Activated CD8-positive, alpha-beta memory T cell treated with anti-CD3 and anti-CD28 coated beads, Interleukin-2, amount 50 U/mL, for 24 hours (primary cell): ENCODE measurements at regions not wholly inside any gene's neighbourhood (a gene's known extent, or its start where the extent isn't known, plus 50 kb on each side); places are given as distances from the start of the nearest gene placed in this dataset.

Experiments used
- DNase-seq: peaks from one replicate; pipeline ENCODE4 v3.0.0-alpha.2; 2020; ENCODE audit errors: extremely low read depth

DNA sequence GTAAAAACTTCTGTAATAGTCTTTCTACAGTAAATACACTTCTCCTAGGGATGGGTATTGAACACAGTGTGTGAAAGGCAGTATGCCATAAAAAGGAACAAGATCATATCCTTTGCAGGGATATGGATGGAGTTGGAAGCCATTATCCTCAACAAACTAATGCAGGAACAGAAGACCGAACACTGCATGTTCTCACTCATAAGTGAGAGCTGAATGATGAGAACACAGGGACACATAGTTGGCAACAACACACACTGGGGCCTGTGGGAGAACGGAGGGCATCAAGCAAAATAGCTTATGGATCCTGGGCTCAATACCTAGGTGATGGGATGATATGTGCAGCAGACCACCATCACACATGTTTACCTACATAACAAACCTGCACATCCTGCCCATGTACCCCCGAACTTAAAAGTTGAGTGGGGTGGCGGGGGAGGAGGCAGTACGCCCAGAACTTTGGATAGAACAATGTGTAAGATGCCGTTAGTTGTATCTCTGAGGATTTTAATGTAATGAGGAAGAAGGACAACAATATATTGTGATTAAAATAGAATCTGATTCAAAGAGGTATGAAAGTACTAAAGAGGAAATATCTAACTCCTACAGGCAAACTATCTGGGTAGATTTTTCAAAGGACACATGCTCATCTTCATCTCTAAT lies 183.2 kb downstream of the NDFIP2 start:
- DNase-seq = no peak

DNA sequence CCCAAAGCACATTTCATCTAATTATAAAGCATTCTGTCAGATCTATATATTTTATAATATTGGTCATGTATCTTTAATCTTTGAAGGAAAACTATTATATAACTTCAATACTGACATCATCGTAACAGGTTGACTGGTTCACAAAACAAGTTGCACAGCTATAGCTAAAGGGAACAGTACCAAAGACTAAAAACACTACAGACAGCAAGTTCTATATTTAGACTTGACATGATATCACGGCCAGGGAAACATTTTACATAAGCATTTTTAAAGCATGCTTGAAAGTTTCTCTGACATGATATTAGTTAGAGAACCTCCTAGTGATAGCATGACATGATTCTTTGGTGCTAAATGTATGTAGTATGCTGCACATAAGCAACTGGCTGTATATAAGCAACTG lies 182.5 kb downstream of the NDFIP2 start:
- DNase-seq = no peak

DNA sequence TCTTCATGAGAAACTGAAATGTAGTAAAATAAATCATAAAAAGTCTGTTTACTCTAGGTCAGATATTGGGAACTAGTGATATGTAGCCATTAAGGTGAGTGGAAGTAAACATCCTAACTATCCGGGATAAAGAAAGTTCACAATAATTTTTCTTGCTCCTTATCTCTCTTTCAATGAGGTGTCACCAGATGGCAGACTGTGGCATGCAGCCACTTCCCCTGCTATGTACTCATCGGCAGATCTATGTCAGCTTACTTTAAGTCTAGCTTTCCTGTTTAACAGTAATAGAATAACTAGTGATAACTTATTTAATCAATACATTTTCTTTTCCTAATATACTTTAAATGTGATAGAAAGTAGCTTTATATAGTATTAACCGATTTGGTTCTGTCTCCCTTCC lies 181.9 kb downstream of the NDFIP2 start:
- DNase-seq = no peak

DNA sequence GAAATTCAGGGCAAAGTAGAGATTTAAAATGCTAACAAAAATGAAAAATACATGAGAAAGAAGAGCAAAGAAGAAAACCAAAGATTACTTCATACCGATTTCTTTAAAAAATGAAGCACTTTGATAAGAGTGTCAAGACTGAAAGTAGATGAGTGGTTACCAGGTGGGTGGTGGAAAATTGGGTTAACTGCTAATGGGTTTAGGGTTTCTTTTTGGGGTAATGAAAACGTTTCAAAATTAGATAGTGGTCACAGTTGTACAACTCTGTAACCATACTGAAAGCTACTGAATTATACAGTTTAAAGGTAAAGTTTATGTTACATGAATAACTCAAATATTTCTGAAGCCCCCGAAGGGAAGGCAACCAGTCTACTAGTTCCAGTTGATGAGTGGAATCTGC lies 179.4 kb downstream of the NDFIP2 start:
- no peak for DNase-seq

DNA sequence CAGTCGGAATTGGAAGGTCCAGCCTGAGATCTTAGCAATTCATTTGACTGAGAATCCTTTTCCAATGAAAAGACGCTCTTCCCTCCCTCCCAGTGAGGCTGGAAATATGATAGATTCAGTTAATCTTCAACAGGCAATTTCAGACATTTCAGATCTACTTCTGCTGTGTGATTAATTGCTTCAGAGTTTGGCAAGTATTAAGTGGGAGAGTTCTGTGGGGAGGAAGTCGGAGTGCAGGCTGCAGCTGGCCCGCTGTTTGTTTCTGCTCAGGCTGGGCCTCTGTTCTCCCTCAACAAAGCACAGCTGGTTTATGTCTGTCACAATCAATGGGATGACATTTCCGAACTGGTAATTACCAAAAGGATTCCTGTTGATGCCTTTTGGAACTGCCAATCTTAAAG lies 178.2 kb downstream of the NDFIP2 start:
- no peak for DNase-seq

DNA sequence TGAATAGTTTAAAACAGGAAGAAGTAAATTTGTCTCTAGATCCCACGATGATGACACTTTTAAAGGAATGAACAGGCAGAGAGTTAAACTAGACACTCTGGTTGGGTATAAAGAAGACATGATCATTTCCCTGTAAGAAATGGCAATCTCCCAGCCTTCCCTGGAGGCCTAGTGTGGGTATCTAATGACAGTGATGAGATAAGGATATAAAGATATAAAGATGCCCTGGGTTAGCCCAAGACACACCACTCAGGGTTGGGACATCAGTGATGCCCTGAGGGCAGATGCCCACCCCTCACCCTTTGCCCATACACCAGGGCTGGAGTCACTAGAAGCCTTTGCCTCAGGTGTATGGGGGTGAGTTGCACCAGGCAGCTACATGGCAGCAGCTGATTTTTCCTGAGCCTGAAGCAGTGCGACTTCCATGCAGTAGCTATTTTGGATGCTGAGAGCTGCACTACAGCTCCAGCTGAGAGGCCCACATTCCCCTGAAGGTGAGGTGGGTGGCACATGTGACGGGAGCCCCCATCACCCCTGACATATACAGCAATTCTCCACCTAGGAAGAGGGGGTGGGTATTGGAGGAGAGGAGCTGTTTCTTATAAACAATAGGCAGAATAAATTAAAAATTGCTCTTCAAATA lies 177.5 kb downstream of the NDFIP2 start:
- DNase-seq = no peak

DNA sequence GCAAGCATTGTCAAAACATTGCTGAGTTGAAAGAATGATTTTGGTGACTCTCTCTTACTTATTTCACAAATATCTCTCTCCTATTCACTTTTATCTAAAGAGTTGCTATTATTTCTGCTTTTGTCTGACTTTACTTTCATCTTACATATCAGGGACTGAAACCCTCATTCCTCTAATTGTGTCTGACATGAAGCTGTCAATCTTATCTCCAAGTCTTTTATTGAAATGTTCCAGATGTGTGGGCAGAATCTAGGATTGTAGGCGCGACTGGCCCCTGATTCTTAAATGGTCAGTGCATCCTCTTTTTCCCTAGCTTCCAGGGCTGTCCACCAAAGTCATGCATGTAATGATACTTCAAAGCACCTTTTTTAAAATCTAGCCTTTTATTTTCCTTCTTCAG lies 174.6 kb downstream of the NDFIP2 start:
- DNase-seq = no peak

DNA sequence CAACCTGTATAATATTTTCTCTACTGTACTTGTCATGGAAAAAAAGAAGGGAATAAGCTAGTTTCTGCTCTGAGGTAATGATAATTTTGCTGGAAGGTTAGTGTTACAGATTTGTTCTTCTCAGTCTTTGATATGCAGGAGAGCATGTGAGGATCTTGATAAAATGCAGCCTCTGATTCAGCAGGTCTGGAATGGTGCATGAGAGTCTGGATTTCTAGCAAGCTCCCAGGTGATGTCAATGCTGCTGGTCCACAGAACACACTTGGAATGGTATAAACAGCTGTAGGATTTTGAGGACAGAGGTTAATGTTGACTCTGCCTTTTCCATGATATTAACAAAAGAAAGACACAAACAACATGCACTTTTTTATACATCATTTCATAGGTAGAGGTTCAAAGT lies 173.6 kb downstream of the NDFIP2 start:
- DNase-seq = no peak

DNA sequence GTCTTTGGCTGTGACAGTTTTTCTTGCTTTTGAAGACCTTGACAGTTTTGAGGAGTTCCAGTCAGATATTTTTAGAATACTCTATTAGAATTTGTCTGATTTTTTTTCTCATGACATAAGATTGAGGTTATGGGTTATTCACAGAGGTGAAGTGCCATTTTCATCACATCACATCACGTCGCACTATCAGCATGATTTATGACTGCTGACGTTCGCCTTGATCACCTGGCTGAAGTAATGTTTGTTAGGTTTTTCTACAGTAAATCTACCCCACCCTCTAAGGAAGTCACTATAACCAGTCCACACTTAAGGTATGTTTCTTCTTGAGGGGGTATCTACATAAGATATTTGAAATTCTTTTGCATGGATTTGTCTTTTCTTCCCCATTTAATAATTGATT lies 169.7 kb downstream of the NDFIP2 start:
- DNase-seq = no peak

DNA sequence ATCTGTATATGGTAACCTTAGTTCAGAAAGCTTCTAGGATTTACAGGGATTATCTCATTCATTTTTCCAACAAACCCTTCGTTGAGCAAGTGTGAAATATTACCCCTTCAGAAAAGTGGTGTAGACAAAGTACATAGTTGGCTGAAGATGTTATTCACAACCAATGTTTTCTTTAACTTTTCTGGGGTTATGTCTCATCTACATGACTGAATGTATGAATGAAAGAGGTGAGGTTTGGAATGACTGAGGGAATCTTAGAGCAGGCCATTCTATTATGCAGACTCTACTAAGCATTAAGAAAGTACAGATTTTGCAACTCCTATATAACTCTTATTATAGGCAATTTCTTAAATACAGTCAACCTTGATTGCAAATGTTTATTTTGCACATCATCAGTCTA lies 167.2 kb downstream of the NDFIP2 start:
- no peak for DNase-seq

DNA sequence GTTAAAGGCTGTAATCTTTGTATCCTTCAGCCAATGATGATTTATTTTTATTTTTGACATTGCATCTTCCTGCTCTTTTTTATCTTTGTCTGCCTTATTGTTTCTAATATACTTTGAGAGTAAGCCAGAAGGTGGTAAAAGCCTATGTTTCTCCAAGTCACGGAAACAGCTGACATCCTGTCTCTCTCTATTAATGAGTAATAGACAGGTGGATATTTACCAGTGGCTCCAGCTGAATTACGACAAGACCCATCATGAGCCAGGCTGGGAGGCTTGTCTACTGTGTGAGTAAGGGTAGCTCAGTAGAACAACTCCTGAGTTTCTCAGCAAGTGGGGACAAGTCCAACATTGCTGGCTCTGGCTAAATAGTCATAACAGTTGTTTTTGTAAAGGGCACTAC lies 166.6 kb downstream of the NDFIP2 start:
- no peak for DNase-seq

DNA sequence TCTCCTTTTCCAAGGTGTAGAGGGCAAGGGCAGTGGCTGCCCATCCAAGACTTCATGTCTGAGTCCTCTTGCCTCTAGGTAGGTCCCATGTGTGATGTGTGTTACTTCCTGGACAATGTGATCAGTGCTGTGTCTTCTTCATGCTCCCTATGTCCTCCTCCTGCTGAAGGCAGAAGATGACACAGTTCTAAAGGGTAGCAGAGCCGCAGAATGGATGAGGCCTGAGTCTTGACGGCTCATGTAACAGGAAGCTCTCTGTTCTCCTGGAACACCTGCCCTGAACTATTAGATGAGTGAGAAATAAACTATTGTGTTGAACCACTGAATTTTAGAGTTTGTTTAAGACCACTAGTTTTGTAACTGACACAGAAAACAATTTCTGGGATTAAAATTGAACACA lies 165.9 kb downstream of the NDFIP2 start:
- no peak for DNase-seq

DNA sequence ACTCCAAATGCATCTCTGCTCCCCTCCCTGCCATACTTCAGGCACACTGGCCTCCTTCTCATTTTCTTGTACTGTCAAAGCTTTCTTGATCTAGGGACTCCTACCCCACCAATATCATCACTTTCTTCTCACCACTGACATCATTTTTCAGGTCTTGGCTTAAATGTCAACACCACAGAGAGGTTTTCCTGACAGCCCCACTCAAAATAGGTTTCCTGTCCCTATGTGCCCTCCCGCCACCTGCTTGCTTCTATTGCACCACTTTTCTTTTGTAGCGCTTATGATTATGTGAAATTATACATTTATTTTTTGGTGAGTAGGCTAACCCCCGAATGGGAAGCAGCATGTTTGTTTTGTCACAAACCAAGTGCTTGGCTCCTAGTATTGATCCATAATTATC lies 164.6 kb downstream of the NDFIP2 start:
- DNase-seq = no peak

DNA sequence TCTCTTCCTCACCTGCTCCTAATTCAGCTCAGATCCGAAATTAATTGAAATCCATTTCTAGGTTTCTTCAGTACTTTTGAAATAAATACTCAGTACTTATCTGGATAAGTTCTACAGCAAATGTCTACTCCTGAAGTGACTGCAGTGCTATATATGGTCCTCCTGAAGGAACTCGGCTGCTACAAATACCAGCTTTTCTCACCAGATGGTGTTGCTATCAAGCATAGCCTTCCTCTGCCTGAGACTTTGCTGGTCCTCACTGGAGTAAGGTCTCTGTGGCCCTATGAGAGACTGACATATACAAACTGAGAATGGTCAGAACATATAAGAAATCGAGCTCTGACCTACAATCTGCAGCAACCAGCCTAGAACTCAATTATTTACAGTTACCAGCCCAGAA lies 161.6 kb downstream of the NDFIP2 start:
- no peak for DNase-seq

DNA sequence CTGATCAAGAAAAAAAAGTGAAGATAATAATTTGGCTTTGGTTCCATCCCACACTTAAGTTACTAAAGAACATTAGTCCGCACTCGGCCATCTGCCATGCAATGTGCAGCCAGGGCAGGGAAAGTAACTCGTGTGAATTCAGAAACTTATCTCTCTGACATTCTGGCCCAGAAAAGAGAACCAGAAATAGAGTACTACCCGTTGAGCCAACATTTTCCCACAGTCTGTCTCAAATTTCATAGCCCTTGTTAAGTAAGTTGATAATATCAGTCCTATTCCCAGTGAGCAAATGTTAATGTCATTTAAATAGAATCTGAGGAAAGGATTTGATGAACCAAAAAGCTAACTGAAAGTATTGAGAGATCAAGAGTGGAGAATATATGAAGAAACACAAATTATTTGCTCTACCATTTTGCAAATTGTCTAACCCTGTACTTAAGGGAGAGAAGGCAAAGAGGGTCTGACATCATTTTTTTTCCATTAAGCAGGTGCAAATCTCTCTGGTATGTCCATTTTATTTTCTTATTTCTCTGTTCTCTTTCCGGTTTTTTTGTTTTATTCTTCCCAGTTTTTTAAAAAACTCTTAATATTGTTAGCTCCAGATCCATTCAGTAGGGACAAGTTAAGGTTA lies 156.3 kb downstream of the NDFIP2 start:
- DNase-seq = no peak

DNA sequence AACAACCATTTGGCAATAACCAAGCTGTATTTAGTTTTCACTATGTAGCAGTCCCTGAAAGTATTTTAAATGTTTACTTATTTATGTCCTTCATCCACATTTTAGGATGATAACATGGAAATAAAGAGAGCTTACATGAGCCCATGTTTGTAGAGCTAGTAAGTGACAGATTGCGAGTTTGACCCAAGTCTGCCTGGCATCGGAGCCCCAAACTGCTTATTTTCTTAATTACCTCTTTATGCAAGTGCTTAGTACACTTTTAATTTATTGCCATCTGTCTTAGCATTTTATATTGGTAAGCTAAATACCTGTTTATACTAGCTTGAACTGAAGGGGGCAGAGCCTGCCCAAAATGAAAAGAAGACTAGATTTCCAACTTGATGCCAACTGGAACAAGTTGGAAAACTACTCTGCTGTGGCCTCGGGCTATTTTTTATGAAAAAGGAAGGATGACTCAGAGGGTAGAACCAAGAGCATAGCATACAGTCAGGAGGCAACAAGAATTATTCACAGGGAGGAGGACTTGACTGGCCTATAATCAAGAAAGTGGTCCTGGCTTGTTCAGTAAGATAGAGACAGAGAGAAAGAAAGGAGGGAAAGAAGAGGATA lies 150.2 kb downstream of the NDFIP2 start:
- no peak for DNase-seq

DNA sequence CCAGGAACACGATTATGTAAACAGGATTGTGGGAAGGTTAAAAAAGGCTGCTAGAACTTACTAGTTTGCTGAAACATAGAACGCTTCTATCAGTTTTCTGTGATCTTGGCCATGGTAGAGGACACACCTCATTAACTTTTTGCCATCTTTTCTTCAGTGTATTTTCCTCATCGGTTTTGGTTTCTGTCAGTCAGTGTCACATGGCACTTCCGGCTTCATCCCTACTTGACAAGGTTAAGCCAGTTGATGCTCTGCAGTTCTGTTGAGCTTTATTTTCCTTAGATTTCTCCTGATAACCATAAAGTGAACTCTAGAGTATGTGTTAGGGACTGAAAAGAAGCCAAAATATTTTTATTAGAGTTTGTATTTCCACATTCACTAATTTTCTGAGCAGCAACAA lies 147.5 kb downstream of the NDFIP2 start:
- DNase-seq = no peak

DNA sequence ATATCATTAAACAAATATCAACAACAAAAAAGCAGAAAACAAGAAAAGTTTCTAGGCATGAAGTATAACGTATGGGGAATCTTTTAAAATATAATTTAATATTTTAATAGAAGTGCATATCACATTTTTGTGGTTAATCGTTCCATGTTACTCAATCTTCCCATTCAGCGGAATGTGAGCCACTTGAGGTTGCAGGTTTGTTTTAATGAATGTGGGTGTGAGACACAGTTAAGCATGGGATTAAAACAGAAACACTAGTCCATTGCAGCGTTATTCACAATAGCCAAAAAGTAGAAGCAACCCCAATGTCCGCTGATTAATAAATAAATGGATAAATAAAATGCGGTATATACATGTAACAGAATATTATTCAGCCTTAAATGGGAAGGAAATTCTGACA lies 146.0 kb downstream of the NDFIP2 start:
- DNase-seq = no peak

DNA sequence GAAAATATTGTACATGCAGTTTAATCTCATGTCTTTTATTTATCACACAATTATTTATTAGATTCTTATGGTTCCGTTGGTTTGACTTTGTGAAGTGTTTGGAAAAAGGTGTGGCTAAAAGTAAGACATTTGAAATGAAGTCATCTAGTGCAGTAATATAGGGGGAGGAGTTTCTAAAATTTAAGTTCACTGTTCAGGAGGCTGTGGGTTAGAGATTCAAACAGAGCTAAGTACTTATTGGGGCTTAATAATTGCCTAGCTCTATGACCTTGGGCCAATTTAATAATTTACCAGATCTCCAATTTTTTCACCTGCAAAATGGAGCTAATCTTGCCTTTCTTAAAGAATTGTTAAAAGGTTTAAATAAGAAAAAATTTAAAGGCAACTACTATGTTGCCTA lies 144.6 kb downstream of the NDFIP2 start:
- DNase-seq = no peak

DNA sequence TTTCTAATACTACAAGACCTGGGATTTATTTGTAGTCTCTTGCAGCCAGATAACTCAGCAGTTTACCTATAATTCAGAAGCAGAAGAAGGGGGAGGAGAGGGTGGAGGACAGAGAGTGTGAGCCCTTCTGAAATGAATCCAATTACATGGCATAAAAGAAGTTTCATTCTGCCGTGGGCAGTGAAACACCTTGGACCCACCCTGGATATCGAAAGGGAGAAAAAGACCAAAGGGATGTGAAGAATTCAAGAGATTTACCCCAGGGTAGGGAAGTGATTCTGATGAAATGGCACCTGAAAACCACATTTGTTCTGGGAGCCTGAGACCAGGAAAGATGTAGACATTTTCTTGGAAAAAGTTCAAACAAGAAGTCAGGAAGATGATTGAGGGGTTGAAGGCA lies 140.9 kb downstream of the NDFIP2 start:
- no peak for DNase-seq

DNA sequence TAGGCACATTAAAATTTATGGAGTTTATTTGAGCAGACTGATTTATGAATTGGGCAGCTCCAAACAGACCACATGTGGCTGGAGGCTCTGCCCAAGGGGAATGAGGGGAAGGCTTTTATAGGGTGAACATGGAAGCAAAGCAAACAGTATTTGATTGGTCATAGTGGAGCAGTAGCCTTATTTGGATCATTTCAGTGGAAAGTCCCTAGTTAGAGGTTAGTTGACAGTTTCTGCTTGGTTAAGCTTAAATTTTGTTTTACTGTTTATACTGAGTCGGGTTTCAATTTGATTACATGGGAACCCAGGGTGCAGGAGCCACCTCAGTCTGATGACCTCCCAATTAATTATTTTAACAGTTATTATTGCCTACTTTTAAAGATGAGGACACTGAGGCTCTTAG lies 140.5 kb downstream of the NDFIP2 start:
- DNase-seq = no peak

DNA sequence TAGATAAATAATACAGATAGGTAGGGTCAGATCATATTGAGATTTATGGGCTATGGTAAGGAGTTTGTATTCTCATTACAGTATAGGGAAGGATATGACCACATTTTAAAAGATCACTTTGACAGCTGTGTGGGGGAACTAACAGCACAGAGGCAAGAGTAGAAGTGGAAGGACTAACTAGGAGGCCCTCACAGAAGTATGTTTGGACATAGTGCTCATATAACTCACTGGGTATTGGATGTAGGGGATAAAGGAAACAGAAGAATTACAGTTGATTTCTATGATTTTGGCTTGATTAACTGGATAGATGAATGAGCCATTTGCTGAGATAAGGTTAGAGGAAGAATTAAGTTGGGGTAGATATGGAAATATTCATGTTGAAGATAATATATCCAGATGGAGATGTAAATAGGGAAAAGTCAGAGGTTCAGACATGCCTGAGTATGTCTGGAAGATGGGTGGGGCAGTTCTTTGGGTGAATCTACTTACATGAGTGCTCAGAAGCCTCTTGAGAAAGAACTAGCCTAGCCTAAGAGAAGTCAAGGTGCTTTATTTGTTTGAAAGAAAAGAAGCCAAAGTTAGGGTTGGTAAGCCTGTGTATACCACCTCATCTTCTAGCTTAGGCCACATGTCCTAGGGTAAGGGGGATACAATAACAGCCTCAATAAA lies 133.4 kb downstream of the NDFIP2 start:
- no peak for DNase-seq

DNA sequence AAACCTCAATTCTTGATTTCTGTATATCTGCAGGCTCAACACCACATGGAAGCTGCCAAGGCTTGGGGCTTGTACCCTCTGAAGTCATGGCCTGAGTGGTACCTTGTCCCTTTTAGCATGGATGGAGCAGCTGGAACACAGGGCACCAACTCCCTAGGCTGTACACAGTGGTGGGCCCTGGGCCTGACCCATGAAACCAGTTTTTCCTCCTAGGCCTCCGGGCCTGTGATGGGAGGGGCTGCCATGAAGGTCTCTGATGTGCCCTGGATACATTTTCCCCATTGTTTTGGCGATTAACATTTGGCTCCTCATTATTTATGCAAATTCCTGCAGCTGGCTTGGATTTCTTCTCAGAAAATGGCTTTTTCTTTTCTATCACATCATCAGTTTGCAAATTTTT lies 131.6 kb downstream of the NDFIP2 start:
- no peak for DNase-seq
